ENCODE measurements at regions not wholly inside any gene's neighbourhood (a gene's known extent, or its start where the extent isn't known, plus 50 kb on each side); places are given as distances from the start of the nearest gene placed in this dataset.

- no peak for DNase-seq
These were observed 498.9 kb downstream of the ADGRL2 start for GRCh38 chr1:82299656-82300055.

GRCh38 chr1:82299056-82299455, 498.3 kb downstream of the ADGRL2 start:
- DNase-seq: no peak

- DNase-seq: no peak
These were observed 496.6 kb downstream of the ADGRL2 start for GRCh38 chr1:82297139-82297896.

GRCh38 chr1:82287556-82287955, 486.8 kb downstream of the ADGRL2 start:
- DNase-seq: no peak

GRCh38 chr1:82284213-82284612, 483.5 kb downstream of the ADGRL2 start:
- DNase-seq: no peak

GRCh38 chr1:82279241-82279640, 478.5 kb downstream of the ADGRL2 start:
- DNase-seq: no peak

- no peak for DNase-seq
These were observed 473.1 kb downstream of the ADGRL2 start for GRCh38 chr1:82273816-82274215.

GRCh38 chr1:82269431-82269830, 468.7 kb downstream of the ADGRL2 start:
- no peak for DNase-seq

GRCh38 chr1:82268826-82269225, 468.1 kb downstream of the ADGRL2 start:
- DNase-seq: no peak

GRCh38 chr1:82266351-82266750, 465.6 kb downstream of the ADGRL2 start:
- DNase-seq: no peak

- no peak for DNase-seq
These were observed 464.7 kb downstream of the ADGRL2 start for GRCh38 chr1:82265436-82265835.

- no peak for DNase-seq
These were observed 464.1 kb downstream of the ADGRL2 start for GRCh38 chr1:82264802-82265201.

- DNase-seq: no peak
These were observed 462.7 kb downstream of the ADGRL2 start for GRCh38 chr1:82263396-82263795.

- DNase-seq: no peak
These were observed 459.9 kb downstream of the ADGRL2 start for GRCh38 chr1:82260666-82261065.

- DNase-seq: no peak
These were observed 459.3 kb downstream of the ADGRL2 start for GRCh38 chr1:82260051-82260450.

- no peak for DNase-seq
These were observed 458.2 kb downstream of the ADGRL2 start for GRCh38 chr1:82258887-82259286.

GRCh38 chr1:82246050-82246449, 445.3 kb downstream of the ADGRL2 start:
- no peak for DNase-seq

GRCh38 chr1:82245345-82246014, 444.7 kb downstream of the ADGRL2 start:
- no peak for DNase-seq

- no peak for DNase-seq
These were observed 439.8 kb downstream of the ADGRL2 start for GRCh38 chr1:82240571-82240970.

GRCh38 chr1:82230667-82231066, 429.9 kb downstream of the ADGRL2 start:
- DNase-seq: no peak

- DNase-seq: no peak
These were observed 426.8 kb downstream of the ADGRL2 start for GRCh38 chr1:82227306-82228095.

- DNase-seq: no peak
These were observed 425.4 kb downstream of the ADGRL2 start for GRCh38 chr1:82226186-82226505.

GRCh38 chr1:82225421-82226185, 424.9 kb downstream of the ADGRL2 start:
- DNase-seq: no peak
